ENCODE measurements at regions not wholly inside any gene's neighbourhood (a gene's known extent, or its start where the extent isn't known, plus 50 kb on each side); places are given as distances from the start of the nearest gene placed in this dataset.
A peak's percentile ranks its signal among the peaks of the same experiment; 100 is the strongest.

DNA sequence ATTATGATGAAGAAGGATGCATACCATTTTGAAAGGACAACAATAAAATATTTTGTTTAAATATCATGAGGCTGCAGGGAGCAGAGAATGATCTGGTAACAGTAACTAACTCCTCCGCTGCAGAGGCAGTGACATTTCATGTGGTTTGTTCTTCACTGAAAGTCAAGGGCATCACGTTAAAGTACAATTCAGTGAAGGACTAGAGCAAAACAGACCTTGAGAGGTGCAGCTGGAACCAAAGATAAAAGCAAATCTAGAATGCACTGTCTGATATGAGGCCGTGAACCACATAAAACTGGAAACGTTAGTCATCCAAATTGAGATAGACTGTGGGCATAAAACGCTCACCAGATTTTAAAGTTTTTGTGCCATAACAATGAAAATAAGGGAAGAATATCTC, 522.9 kb upstream of the TNP1 start:
- TF ChIP-seq CTCF (IDR thresholded peaks at IDR 0.05; ENCODE audit: insufficient read depth, low read depth, low read length), result no peak
- ChIA-PET CTCF (no interaction called here), POLR2A (no interaction called here)
- no peak for DNase-seq (ENCODE audit: low read depth)
- Histone ChIP-seq H3K36me3 (ENCODE audit: control insufficient read depth, insufficient read depth, low read length) (no peaks in the 10 kb centered on the region), H3K4me3 (ENCODE audit: low read depth, low read length) (no peak overlapping the region), H3K27me3 (ENCODE audit: control insufficient read depth, insufficient read depth, low read length) (no peaks in the 10 kb centered on the region)

DNA sequence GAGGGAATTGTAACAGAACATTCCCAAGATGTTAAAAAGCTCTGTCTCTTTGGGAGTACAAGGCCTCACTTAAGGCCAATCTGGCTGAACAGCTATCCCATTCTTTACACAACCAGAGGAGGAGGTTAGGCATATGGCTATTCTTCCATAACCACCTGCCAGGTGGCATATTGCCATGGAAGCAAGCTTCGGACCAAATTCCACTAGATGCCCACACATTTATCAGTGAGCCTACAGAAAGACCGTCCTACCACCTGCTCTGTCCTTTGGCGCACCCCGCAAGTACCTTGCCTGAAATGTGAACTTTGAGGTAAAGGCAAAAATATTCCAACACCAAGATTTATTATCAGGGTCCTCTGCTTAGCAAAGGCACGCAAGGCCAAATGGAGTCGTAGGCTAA, 519.9 kb upstream of the TNP1 start:
- no peak for TF ChIP-seq CTCF (IDR thresholded peaks at IDR 0.05; ENCODE audit: insufficient read depth, low read depth, low read length)
- DNase-seq (ENCODE audit: low read depth), result no peak
- no peaks in the 10 kb centered on the region for H3K27me3 ChIP-seq (ENCODE audit: control insufficient read depth, insufficient read depth, low read length)
- no peaks in the 10 kb centered on the region for H3K36me3 ChIP-seq (ENCODE audit: control insufficient read depth, insufficient read depth, low read length)
- no peak overlapping the region for H3K4me3 ChIP-seq (ENCODE audit: low read depth, low read length)
- POLR2A ChIA-PET, result interaction anchor here (0.5 kb wide), 1 partner anchor 38 kb away, joined by 4 read pairs; no protein-coding TSS in a partner anchor
- CTCF ChIA-PET, result interaction anchor here (0.8 kb wide), 1 partner anchor 9 kb away, joined by 4 read pairs; no protein-coding TSS in a partner anchor

DNA sequence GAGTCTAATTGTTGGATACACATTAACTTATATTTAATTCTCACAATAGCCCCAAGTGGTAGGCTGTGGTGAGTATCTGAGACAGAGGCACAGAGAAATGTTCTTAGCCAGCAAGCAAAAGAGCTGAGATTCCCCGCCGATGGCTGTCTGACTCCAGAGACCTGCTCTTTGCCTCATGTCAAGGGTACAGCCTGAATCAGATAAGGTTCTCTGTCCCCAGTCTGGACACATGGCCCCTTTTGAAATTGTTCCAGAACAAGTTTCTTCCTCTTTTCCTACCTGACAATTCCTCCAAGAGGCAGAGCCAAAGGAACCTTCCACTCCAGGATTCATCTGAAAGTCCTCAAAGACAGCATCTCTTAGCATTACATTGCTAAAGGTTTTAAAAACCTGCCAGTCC, 512.9 kb upstream of the TNP1 start:
- ChIA-PET CTCF (interaction anchor here (0.9 to 1.5 kb wide), 2 partner anchors 11 to 22 kb away, joined by 3 read pairs; no protein-coding TSS in a partner anchor), POLR2A (no interaction called here)
- no peak for TF ChIP-seq CTCF (IDR thresholded peaks at IDR 0.05; ENCODE audit: insufficient read depth, low read depth, low read length)
- DNase-seq (ENCODE audit: low read depth), result no peak
- no peak overlapping the region for H3K4me3 ChIP-seq (ENCODE audit: low read depth, low read length)
- no peaks in the 10 kb centered on the region for H3K27me3 ChIP-seq (ENCODE audit: control insufficient read depth, insufficient read depth, low read length)
- no peaks in the 10 kb centered on the region for H3K36me3 ChIP-seq (ENCODE audit: control insufficient read depth, insufficient read depth, low read length)

DNA sequence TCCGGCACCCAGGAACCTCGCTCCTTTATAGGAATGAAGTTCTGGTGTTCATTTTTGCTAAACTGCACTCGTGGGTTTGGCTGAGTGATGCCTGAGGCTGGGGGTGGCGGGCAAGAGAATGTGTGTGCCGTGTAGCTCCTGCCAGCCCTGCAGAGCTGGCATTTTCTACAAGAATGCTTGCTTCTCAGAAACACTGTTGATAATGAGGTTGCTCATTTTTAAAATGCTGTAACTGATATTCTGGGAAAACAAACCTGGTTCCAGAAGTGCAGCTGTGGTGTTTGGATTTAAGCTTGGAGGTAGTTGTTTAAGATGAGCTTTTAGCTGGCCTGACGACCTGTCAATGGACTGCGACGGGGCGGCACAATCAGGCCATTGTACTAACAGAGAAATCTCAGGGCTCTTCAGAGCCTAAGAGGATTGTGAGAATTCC, 511.9 kb upstream of the TNP1 start:
- no peak for DNase-seq (ENCODE audit: low read depth)
- H3K27me3 ChIP-seq (ENCODE audit: control insufficient read depth, insufficient read depth, low read length), result no peaks in the 10 kb centered on the region
- no peaks in the 10 kb centered on the region for H3K36me3 ChIP-seq (ENCODE audit: control insufficient read depth, insufficient read depth, low read length)
- POLR2A ChIA-PET, result no interaction called here
- no peak overlapping the region for H3K4me3 ChIP-seq (ENCODE audit: low read depth, low read length)
- CTCF ChIA-PET, result no interaction called here
- no peak for TF ChIP-seq CTCF (IDR thresholded peaks at IDR 0.05; ENCODE audit: insufficient read depth, low read depth, low read length)

GRCh38 chr2:217370391-217370790, 510.5 kb upstream of the TNP1 start:
- CTCF ChIA-PET, result interaction anchor here (0.6 to 1.2 kb wide), 4 partner anchors 9 to 88 kb away, joined by 3 to 5 read pairs (median 4); no protein-coding TSS in a partner anchor
- no peak for TF ChIP-seq CTCF (IDR thresholded peaks at IDR 0.05; ENCODE audit: insufficient read depth, low read depth, low read length)

More at GRCh38 chr2:217370391-217370790, 510.5 kb upstream of the TNP1 start:
- no peaks in the 10 kb centered on the region for H3K36me3 ChIP-seq (ENCODE audit: control insufficient read depth, insufficient read depth, low read length)
- no peak overlapping the region for H3K4me3 ChIP-seq (ENCODE audit: low read depth, low read length)
- POLR2A ChIA-PET, result no interaction called here
- H3K27me3 ChIP-seq (ENCODE audit: control insufficient read depth, insufficient read depth, low read length), result no peaks in the 10 kb centered on the region
- peak; percentile 62 for DNase-seq (ENCODE audit: low read depth)

All from BJ (cell line).